WTC11 (cell line): ENCODE measurements at regions not wholly inside any gene's neighbourhood (a gene's known extent, or its start where the extent isn't known, plus 50 kb on each side); places are given as distances from the start of the nearest gene placed in this dataset.

ENCODE experiments used
- ATAC-seq: fragments of 200-7000 bp; cut with Tn5 transposase; 2 replicates; pipeline ENCODE4 v1.10.0; 2021; ENCODE audit warnings: mild to moderate bottlenecking, moderate library complexity
- CTCF ChIA-PET: fragments of 300-600 bp; sonication (Branson Sonifier 250); formaldehyde crosslinking; loops from one replicate; lab custom pipeline; 2021; ENCODE audit warnings: antibody characterized with exemption; lab: Charles Lee
- POLR2A ChIA-PET: fragments of 350-600 bp; sonication (Branson Sonifier 250); formaldehyde crosslinking; loops from one replicate; lab custom pipeline; 2021; ENCODE audit warnings: antibody characterized with exemption; lab: Charles Lee
- DNase-seq: peaks from one replicate; pipeline ENCODE4 v3.0.0; 2021; ENCODE audit warnings: low spot score
- H3K27ac Mint-ChIP-seq: 2 replicates; pipeline ENCODE4 v1.8.0; 2021; ENCODE audit warnings: mixed read lengths
- H3K27me3 Mint-ChIP-seq: 2 replicates; pipeline ENCODE4 v1.8.0; 2021; ENCODE audit warnings: low read depth, mild to moderate bottlenecking, moderate library complexity, mixed read lengths
- H3K36me3 Mint-ChIP-seq: 2 replicates; pipeline ENCODE4 v1.8.0; 2021; ENCODE audit warnings: mixed read lengths
- H3K4me1 Mint-ChIP-seq: 2 replicates; pipeline ENCODE4 v1.8.0; 2022; ENCODE audit warnings: mixed read lengths
- H3K4me3 Mint-ChIP-seq: 2 replicates; pipeline ENCODE4 v1.8.0; 2021; ENCODE audit warnings: mild to moderate bottlenecking, moderate library complexity, mixed read lengths
- H3K9me3 Mint-ChIP-seq: 2 replicates; pipeline ENCODE4 v1.8.0; 2021; ENCODE audit warnings: mixed read lengths
- CDX4 ChIP-seq: fragments of 250-450 bp; sonication (Bioruptor Pico); IDR thresholded peaks from 2 replicates; pipeline ENCODE4 v1.9.0; 2021; ENCODE audit warnings: moderate library complexity, mild to moderate bottlenecking, inconsistent platforms, borderline replicate concordance
- ELF4 ChIP-seq: sonication (generic); formaldehyde crosslinking; IDR thresholded peaks from 2 replicates; pipeline ENCODE4 v1.8.1; 2022; ENCODE audit warnings: low read depth, mild to moderate bottlenecking, moderate library complexity, missing genetic modification reagents
- HMGXB4 ChIP-seq: sonication (generic); formaldehyde crosslinking; IDR thresholded peaks from 2 replicates; pipeline ENCODE4 v1.8.1; 2023; ENCODE audit warnings: mild to moderate bottlenecking, moderate library complexity, missing genetic modification reagents
- JAZF1 ChIP-seq: fragments of 250-450 bp; sonication (Bioruptor Pico); IDR thresholded peaks from 2 replicates; pipeline ENCODE4 v1.9.0; 2021; ENCODE audit warnings: moderate library complexity, mild to moderate bottlenecking, inconsistent platforms
- JUN ChIP-seq: sonication (generic); formaldehyde crosslinking; IDR thresholded peaks from 2 replicates; pipeline ENCODE4 v1.8.0; 2023; ENCODE audit warnings: mild to moderate bottlenecking, missing genetic modification reagents
- NR1H2 ChIP-seq: sonication (generic); formaldehyde crosslinking; IDR thresholded peaks from 2 replicates; pipeline ENCODE4 v1.9.0; 2021; ENCODE audit warnings: mild to moderate bottlenecking, moderate library complexity, missing genetic modification reagents
- NR2C2 ChIP-seq: sonication (generic); formaldehyde crosslinking; IDR thresholded peaks from 2 replicates; pipeline ENCODE4 v1.8.0; 2022; ENCODE audit warnings: mild to moderate bottlenecking, missing genetic modification reagents
- NR3C1 ChIP-seq: sonication (generic); formaldehyde crosslinking; conservative IDR thresholded peaks from 2 replicates; pipeline ENCODE4 v1.8.1; 2023; ENCODE audit warnings: low read depth, mild to moderate bottlenecking, missing genetic modification reagents
- PRRX2 ChIP-seq: fragments of 250-450 bp; sonication (Bioruptor Pico); IDR thresholded peaks from 2 replicates; pipeline ENCODE4 v1.8.0; 2021; ENCODE audit warnings: mild to moderate bottlenecking
- SMAD3 ChIP-seq: sonication (generic); formaldehyde crosslinking; IDR thresholded peaks from 2 replicates; pipeline ENCODE4 v1.8.0; 2022; ENCODE audit warnings: missing genetic modification reagents, mild to moderate bottlenecking, borderline replicate concordance
- SOX15 ChIP-seq: fragments of 250-450 bp; sonication (Bioruptor Pico); IDR thresholded peaks from 2 replicates; pipeline ENCODE4 v1.9.0; 2021; ENCODE audit warnings: mild to moderate bottlenecking
- SP1 ChIP-seq: sonication (generic); formaldehyde crosslinking; conservative IDR thresholded peaks from 2 replicates; pipeline ENCODE4 v1.8.1; 2022; ENCODE audit warnings: missing genetic modification reagents
- TP53 ChIP-seq: sonication (generic); formaldehyde crosslinking; IDR thresholded peaks from 2 replicates; pipeline ENCODE4 v1.8.1; 2023; ENCODE audit warnings: mild to moderate bottlenecking, missing genetic modification reagents
- ZMAT4 ChIP-seq: fragments of 250-450 bp; sonication (Bioruptor Pico); IDR thresholded peaks from 2 replicates; pipeline ENCODE4 v1.9.0; 2021; ENCODE audit warnings: mild to moderate bottlenecking
- ZNF121 ChIP-seq: sonication (generic); formaldehyde crosslinking; IDR thresholded peaks from 2 replicates; pipeline ENCODE4 v1.8.0; 2023; ENCODE audit warnings: missing genetic modification reagents
- ZNF219 ChIP-seq: sonication (generic); formaldehyde crosslinking; IDR thresholded peaks from 2 replicates; pipeline ENCODE4 v1.8.0; 2023; ENCODE audit warnings: missing genetic modification reagents, mild to moderate bottlenecking, borderline replicate concordance
- ZNF232 ChIP-seq: sonication (generic); formaldehyde crosslinking; IDR thresholded peaks from 2 replicates; pipeline ENCODE4 v1.8.0; 2022; ENCODE audit warnings: mild to moderate bottlenecking, missing genetic modification reagents
- ZNF263 ChIP-seq: sonication (generic); formaldehyde crosslinking; IDR thresholded peaks from 2 replicates; pipeline ENCODE4 v1.8.1; 2022; ENCODE audit warnings: low read depth, mild to moderate bottlenecking, moderate library complexity, missing genetic modification reagents
- ZNF423 ChIP-seq: fragments of 250-450 bp; sonication (Bioruptor Pico); IDR thresholded peaks from 2 replicates; pipeline ENCODE4 v2.1.2; 2022; ENCODE audit warnings: mild to moderate bottlenecking, moderate library complexity
- ZNF425 ChIP-seq: fragments of 250-450 bp; sonication (Bioruptor Pico); conservative IDR thresholded peaks from 2 replicates; pipeline ENCODE4 v1.9.0; 2021; ENCODE audit warnings: mild to moderate bottlenecking
- TF ChIP-seq, protein P1 (sequence below): sonication (generic); formaldehyde crosslinking; IDR thresholded peaks from 2 replicates; pipeline ENCODE4 v1.8.0; 2023; ENCODE audit warnings: missing genetic modification reagents, mild to moderate bottlenecking, borderline replicate concordance
- TF ChIP-seq, protein P2 (sequence below): sonication (generic); formaldehyde crosslinking; conservative IDR thresholded peaks from 2 replicates; pipeline ENCODE4 v1.8.1; 2023; ENCODE audit warnings: mild to moderate bottlenecking, low read depth, missing genetic modification reagents, moderate library complexity
- TF ChIP-seq, protein P3 (sequence below): sonication (generic); formaldehyde crosslinking; IDR thresholded peaks from 2 replicates; pipeline ENCODE4 v1.8.1; 2023; ENCODE audit warnings: mild to moderate bottlenecking, missing genetic modification reagents, moderate library complexity

DNA sequence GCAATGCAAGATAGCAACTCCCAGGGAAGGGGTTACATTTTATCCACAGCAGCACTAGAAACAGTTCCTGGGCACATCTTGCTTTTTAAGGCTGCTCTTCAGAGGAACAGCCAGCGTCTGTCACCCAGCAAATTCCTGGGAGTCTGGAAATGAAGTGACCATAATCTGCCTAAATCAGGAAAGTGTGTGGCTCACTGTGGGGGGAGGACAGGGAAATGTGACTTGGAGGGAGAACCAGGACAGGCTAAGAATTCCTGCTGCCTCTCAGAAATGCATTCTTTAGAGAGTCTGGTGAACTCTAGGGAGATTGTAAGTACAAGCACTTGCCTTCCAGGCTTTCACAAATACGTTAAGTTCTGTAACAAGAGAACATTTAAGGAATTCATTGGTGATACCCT, 364.3 kb upstream of the SPHKAP start:
- no peak overlapping the region for H3K4me3 Mint-ChIP-seq
- CTCF ChIA-PET: no interaction called here
- POLR2A ChIA-PET: no interaction called here
- no peaks in the 10 kb centered on the region for H3K4me1 Mint-ChIP-seq
- H3K9me3 Mint-ChIP-seq: peaks cover 31% of the 10 kb centered on the region
- H3K27ac Mint-ChIP-seq: no peak overlapping the region
- TF ChIP-seq ELF4 (CRISPR knock-in tag) (no peak), ZNF219 (CRISPR knock-in tag) (no peak), ZNF423 (no peak), CDX4 (CRISPR knock-in tag) (no peak), TP53 (CRISPR knock-in tag) (no peak), SP1 (no peak), ZMAT4 (CRISPR knock-in tag) (no peak), JUN (no peak), NR1H2 (no peak), ZNF263 (CRISPR knock-in tag) (no peak), ZNF232 (CRISPR knock-in tag) (no peak), SMAD3 (CRISPR knock-in tag) (no peak), JAZF1 (no peak), NR2C2 (CRISPR knock-in tag) (no peak), ZNF121 (no peak)
- TF ChIP-seq, protein P1, sequence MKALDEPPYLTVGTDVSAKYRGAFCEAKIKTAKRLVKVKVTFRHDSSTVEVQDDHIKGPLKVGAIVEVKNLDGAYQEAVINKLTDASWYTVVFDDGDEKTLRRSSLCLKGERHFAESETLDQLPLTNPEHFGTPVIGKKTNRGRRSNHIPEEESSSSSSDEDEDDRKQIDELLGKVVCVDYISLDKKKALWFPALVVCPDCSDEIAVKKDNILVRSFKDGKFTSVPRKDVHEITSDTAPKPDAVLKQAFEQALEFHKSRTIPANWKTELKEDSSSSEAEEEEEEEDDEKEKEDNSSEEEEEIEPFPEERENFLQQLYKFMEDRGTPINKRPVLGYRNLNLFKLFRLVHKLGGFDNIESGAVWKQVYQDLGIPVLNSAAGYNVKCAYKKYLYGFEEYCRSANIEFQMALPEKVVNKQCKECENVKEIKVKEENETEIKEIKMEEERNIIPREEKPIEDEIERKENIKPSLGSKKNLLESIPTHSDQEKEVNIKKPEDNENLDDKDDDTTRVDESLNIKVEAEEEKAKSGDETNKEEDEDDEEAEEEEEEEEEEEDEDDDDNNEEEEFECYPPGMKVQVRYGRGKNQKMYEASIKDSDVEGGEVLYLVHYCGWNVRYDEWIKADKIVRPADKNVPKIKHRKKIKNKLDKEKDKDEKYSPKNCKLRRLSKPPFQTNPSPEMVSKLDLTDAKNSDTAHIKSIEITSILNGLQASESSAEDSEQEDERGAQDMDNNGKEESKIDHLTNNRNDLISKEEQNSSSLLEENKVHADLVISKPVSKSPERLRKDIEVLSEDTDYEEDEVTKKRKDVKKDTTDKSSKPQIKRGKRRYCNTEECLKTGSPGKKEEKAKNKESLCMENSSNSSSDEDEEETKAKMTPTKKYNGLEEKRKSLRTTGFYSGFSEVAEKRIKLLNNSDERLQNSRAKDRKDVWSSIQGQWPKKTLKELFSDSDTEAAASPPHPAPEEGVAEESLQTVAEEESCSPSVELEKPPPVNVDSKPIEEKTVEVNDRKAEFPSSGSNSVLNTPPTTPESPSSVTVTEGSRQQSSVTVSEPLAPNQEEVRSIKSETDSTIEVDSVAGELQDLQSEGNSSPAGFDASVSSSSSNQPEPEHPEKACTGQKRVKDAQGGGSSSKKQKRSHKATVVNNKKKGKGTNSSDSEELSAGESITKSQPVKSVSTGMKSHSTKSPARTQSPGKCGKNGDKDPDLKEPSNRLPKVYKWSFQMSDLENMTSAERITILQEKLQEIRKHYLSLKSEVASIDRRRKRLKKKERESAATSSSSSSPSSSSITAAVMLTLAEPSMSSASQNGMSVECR (CRISPR knock-in tag): no peak
- TF ChIP-seq, protein P2, sequence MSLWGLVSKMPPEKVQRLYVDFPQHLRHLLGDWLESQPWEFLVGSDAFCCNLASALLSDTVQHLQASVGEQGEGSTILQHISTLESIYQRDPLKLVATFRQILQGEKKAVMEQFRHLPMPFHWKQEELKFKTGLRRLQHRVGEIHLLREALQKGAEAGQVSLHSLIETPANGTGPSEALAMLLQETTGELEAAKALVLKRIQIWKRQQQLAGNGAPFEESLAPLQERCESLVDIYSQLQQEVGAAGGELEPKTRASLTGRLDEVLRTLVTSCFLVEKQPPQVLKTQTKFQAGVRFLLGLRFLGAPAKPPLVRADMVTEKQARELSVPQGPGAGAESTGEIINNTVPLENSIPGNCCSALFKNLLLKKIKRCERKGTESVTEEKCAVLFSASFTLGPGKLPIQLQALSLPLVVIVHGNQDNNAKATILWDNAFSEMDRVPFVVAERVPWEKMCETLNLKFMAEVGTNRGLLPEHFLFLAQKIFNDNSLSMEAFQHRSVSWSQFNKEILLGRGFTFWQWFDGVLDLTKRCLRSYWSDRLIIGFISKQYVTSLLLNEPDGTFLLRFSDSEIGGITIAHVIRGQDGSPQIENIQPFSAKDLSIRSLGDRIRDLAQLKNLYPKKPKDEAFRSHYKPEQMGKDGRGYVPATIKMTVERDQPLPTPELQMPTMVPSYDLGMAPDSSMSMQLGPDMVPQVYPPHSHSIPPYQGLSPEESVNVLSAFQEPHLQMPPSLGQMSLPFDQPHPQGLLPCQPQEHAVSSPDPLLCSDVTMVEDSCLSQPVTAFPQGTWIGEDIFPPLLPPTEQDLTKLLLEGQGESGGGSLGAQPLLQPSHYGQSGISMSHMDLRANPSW (CRISPR knock-in tag): no peak
- TF ChIP-seq, protein P3, sequence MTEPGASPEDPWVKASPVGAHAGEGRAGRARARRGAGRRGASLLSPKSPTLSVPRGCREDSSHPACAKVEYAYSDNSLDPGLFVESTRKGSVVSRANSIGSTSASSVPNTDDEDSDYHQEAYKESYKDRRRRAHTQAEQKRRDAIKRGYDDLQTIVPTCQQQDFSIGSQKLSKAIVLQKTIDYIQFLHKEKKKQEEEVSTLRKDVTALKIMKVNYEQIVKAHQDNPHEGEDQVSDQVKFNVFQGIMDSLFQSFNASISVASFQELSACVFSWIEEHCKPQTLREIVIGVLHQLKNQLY: no peak
- TF ChIP-seq, all 79 proteins: peak for 0
- ATAC-seq (no peak), DNase-seq (no peak)
- Mint-ChIP-seq H3K36me3 (peaks cover 20% of the 10 kb centered on the region), H3K27me3 (no peaks in the 10 kb centered on the region)

DNA sequence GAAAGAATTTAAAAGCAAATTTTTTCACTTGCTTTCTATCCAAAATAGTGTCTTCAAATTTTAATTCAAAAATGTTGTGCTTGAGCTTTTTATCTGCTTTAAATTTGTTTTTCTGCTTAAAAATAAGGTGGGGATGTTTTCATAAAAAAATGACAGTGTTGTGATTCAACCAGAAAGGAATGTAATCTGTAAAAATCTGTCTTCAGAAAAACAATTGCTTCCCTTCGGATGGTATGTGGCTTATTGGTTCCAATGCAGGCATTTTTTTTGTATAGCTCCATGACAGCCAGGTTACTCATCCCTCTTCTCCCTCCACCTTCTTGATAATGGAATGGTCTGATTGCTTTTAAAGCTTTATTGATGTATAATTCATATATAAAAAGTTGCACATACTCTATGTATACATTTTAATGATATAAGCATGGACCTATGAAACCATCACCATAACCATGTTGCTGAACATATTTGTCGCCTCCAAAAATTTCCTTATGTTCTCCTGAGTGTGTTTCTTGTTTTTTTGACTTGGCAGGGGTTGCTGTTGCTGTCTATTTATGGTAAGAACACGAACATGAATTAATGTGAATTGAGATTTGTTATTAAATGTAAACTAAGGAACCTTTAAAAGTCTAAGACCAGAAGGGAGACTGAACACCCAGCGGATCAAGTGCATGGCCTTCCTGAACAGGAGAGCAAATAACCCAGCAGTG, 363.7 kb upstream of the SPHKAP start:
- no peaks in the 10 kb centered on the region for H3K4me1 Mint-ChIP-seq
- DNase-seq (no peak), ATAC-seq (no peak)
- H3K36me3 Mint-ChIP-seq: peaks cover 24% of the 10 kb centered on the region
- no peak overlapping the region for H3K4me3 Mint-ChIP-seq
- CTCF ChIA-PET: no interaction called here
- peaks cover 36% of the 10 kb centered on the region for H3K9me3 Mint-ChIP-seq
- no peaks in the 10 kb centered on the region for H3K27me3 Mint-ChIP-seq
- POLR2A ChIA-PET: no interaction called here
- no peak overlapping the region for H3K27ac Mint-ChIP-seq
- no peak for TF ChIP-seq PRRX2 (CRISPR knock-in tag)
- TF ChIP-seq ZNF425 (CRISPR knock-in tag): no peak
- TF ChIP-seq HMGXB4 (CRISPR knock-in tag): no peak
- no peak for TF ChIP-seq SOX15
- no peak for TF ChIP-seq NR3C1
- TF ChIP-seq, protein P3: no peak
